HG03066 (cell line): ENCODE measurements at regions not wholly inside any gene's neighbourhood (a gene's known extent, or its start where the extent isn't known, plus 50 kb on each side); places are given as distances from the start of the nearest gene placed in this dataset.

Experiments
- ATAC-seq: cut with Tn5 transposase; IDR thresholded peaks from one replicate; pipeline ENCODE4 v1.9.1; 2021; ENCODE audit warnings: low read depth; ENCODE audit not compliant: unreplicated experiment

- no peak for ATAC-seq
Measured at GRCh38 chr7:12970626-12971025, 283.2 kb downstream of the ARL4A start.

GRCh38 chr7:12974451-12975166, 287.2 kb downstream of the ARL4A start:
- no peak for ATAC-seq

GRCh38 chr7:12975412-12975811, 288.0 kb downstream of the ARL4A start:
- ATAC-seq: no peak

GRCh38 chr7:12979181-12979580, 291.7 kb downstream of the ARL4A start:
- ATAC-seq: no peak

- no peak for ATAC-seq
Measured at GRCh38 chr7:12982178-12982577, 294.7 kb downstream of the ARL4A start.

- ATAC-seq: no peak
Measured at GRCh38 chr7:12984117-12984516, 296.7 kb downstream of the ARL4A start.

- ATAC-seq: no peak
Measured at GRCh38 chr7:12985228-12985627, 297.8 kb downstream of the ARL4A start.

- no peak for ATAC-seq
Measured at GRCh38 chr7:12985752-12986151, 298.3 kb downstream of the ARL4A start.

- no peak for ATAC-seq
Measured at GRCh38 chr7:12987238-12987637, 299.8 kb downstream of the ARL4A start.

- ATAC-seq: no peak
Measured at GRCh38 chr7:12990440-12990839, 303.0 kb downstream of the ARL4A start.

- no peak for ATAC-seq
Measured at GRCh38 chr7:12993025-12993424, 305.6 kb downstream of the ARL4A start.

GRCh38 chr7:12995912-12996469, 308.6 kb downstream of the ARL4A start:
- no peak for ATAC-seq

GRCh38 chr7:13007331-13007730, 319.9 kb downstream of the ARL4A start:
- no peak for ATAC-seq

GRCh38 chr7:13009517-13009916, 322.1 kb downstream of the ARL4A start:
- no peak for ATAC-seq

GRCh38 chr7:13014011-13014410, 326.6 kb downstream of the ARL4A start:
- no peak for ATAC-seq

- ATAC-seq: no peak
Measured at GRCh38 chr7:13016036-13016581, 328.7 kb downstream of the ARL4A start.

- no peak for ATAC-seq
Measured at GRCh38 chr7:13016592-13017332, 329.3 kb downstream of the ARL4A start.

GRCh38 chr7:13017333-13017857, 330.0 kb downstream of the ARL4A start:
- ATAC-seq: no peak

- no peak for ATAC-seq
Measured at GRCh38 chr7:13017881-13018280, 330.4 kb downstream of the ARL4A start.

GRCh38 chr7:13021566-13022300, 334.3 kb downstream of the ARL4A start:
- no peak for ATAC-seq
